ENCODE measurements at regions not wholly inside any gene's neighbourhood (a gene's known extent, or its start where the extent isn't known, plus 50 kb on each side); places are given as distances from the start of the nearest gene placed in this dataset.

DNA sequence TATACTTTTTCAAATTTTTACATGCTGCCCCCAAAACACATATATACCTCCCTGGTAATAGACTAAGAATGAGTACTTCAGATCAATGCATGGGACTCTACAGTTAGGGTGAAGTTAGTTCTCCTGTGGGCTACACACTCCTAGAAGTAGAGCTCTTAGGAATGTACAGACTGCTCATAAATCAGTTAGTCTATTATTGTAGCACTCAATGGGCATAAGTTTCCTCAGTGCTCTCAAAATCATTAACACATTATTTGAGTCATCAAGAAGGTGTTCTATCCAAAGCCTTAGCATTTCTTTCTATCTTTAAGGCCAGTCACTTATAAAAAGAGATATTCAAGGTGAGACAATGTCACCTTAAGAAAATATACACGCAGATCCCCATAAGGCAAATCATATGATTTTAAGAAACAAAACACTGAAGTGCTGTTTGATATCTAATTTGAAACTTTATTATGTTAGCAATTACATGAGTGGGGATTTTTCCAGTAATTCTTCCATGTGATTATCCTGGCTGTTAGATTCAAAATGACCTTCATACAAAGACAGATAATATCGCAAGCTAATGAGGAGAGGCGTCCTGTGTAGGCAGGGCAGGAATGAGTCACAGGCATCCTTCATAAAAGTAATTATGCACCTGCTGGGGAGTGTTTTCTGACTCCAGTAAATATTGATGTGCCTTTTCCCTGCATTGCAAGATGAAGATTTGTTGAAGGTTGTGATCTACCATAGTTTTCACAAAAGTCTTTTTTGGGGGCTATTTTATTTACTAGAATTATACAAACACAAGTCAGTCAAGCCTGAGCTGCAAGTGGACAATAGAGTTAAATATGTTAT, 167.2 kb upstream of the ATP1B1 start:
- no peak overlapping the region for H3K27ac Mint-ChIP-seq (ENCODE audit: unreplicated experiment)
- no peaks in the 10 kb centered on the region for H3K9me3 Mint-ChIP-seq (ENCODE audit: unreplicated experiment)
- H3K4me1 Mint-ChIP-seq (ENCODE audit: unreplicated experiment): no peaks in the 10 kb centered on the region
- no peaks in the 10 kb centered on the region for H3K27me3 Mint-ChIP-seq (ENCODE audit: unreplicated experiment)
- TF ChIP-seq, protein P1, sequence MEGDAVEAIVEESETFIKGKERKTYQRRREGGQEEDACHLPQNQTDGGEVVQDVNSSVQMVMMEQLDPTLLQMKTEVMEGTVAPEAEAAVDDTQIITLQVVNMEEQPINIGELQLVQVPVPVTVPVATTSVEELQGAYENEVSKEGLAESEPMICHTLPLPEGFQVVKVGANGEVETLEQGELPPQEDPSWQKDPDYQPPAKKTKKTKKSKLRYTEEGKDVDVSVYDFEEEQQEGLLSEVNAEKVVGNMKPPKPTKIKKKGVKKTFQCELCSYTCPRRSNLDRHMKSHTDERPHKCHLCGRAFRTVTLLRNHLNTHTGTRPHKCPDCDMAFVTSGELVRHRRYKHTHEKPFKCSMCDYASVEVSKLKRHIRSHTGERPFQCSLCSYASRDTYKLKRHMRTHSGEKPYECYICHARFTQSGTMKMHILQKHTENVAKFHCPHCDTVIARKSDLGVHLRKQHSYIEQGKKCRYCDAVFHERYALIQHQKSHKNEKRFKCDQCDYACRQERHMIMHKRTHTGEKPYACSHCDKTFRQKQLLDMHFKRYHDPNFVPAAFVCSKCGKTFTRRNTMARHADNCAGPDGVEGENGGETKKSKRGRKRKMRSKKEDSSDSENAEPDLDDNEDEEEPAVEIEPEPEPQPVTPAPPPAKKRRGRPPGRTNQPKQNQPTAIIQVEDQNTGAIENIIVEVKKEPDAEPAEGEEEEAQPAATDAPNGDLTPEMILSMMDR (IDR thresholded peaks at IDR 0.05; ENCODE audit: unreplicated experiment): no peak
- no peak overlapping the region for H3K4me3 Mint-ChIP-seq (ENCODE audit: unreplicated experiment)
- H3K36me3 Mint-ChIP-seq (ENCODE audit: low read depth, unreplicated experiment): no peaks in the 10 kb centered on the region
- no peak for DNase-seq (ENCODE audit: low spot score)

DNA sequence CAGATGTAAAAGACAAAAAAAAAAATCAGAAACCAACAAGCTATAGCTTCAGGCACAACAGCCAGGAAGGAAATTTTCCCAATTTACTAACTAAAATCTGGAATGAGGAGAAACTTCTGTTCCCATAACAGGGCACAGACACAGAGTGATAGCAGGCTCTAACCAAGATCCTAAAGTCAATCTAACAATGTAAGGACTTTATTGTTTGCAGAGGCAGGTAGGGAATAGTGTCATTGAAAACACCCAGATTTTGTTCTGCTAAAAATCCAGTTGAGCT, 166.6 kb upstream of the ATP1B1 start:
- H3K4me3 Mint-ChIP-seq (ENCODE audit: unreplicated experiment): no peak overlapping the region
- DNase-seq (ENCODE audit: low spot score): no peak
- H3K9me3 Mint-ChIP-seq (ENCODE audit: unreplicated experiment): no peaks in the 10 kb centered on the region
- H3K36me3 Mint-ChIP-seq (ENCODE audit: low read depth, unreplicated experiment): no peaks in the 10 kb centered on the region
- H3K27ac Mint-ChIP-seq (ENCODE audit: unreplicated experiment): no peak overlapping the region
- no peaks in the 10 kb centered on the region for H3K27me3 Mint-ChIP-seq (ENCODE audit: unreplicated experiment)
- TF ChIP-seq, protein P1 (IDR thresholded peaks at IDR 0.05; ENCODE audit: unreplicated experiment): no peak
- H3K4me1 Mint-ChIP-seq (ENCODE audit: unreplicated experiment): no peaks in the 10 kb centered on the region

DNA sequence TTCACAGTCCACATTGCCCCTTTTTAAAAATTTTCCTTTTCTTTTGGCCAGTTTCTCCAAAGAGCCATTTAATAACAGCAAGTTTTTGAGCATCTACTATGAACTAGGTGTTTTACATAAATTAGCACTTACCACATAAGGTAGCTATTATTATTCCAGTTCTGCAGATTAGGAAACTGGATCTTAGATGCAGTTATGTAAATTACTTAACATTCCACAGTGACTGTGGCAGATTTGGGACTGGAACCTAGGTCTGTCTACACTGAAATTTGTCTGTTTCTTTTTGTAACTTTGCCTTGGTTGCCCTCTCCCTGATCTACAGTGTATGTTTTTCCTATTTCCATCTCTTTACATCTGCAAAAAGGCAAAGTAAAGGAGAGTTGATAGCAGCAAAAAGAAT, 164.8 kb upstream of the ATP1B1 start:
- DNase-seq (ENCODE audit: low spot score): no peak
- no peaks in the 10 kb centered on the region for H3K9me3 Mint-ChIP-seq (ENCODE audit: unreplicated experiment)
- H3K4me3 Mint-ChIP-seq (ENCODE audit: unreplicated experiment): no peak overlapping the region
- no peak overlapping the region for H3K27ac Mint-ChIP-seq (ENCODE audit: unreplicated experiment)
- H3K4me1 Mint-ChIP-seq (ENCODE audit: unreplicated experiment): no peaks in the 10 kb centered on the region
- H3K36me3 Mint-ChIP-seq (ENCODE audit: low read depth, unreplicated experiment): no peaks in the 10 kb centered on the region
- no peaks in the 10 kb centered on the region for H3K27me3 Mint-ChIP-seq (ENCODE audit: unreplicated experiment)
- TF ChIP-seq, protein P1 (IDR thresholded peaks at IDR 0.05; ENCODE audit: unreplicated experiment): no peak

DNA sequence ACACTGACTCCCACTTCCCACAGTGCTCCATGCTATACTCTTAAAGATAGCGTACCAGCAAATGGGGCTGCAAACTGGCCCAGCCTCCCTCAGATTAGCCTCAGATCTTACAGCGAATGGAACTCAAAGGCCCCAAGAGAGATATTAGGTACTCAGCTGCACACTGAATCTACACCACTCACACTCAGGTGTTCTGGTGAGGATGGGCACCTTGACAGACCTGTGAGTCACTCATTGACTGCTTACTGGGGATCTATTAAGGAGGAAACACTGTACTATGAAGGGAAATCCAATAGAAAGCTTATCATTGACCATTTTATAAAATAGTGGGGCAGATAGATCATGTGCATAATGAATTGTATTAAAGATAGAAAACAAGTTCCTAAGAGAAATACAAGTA, 164.3 kb upstream of the ATP1B1 start:
- Mint-ChIP-seq H3K4me1 (ENCODE audit: unreplicated experiment) (no peaks in the 10 kb centered on the region), H3K4me3 (ENCODE audit: unreplicated experiment) (no peak overlapping the region), H3K27me3 (ENCODE audit: unreplicated experiment) (no peaks in the 10 kb centered on the region), H3K27ac (ENCODE audit: unreplicated experiment) (no peak overlapping the region), H3K9me3 (ENCODE audit: unreplicated experiment) (no peaks in the 10 kb centered on the region), H3K36me3 (ENCODE audit: low read depth, unreplicated experiment) (no peaks in the 10 kb centered on the region)
- no peak for DNase-seq (ENCODE audit: low spot score)
- TF ChIP-seq, protein P1 (IDR thresholded peaks at IDR 0.05; ENCODE audit: unreplicated experiment): no peak

DNA sequence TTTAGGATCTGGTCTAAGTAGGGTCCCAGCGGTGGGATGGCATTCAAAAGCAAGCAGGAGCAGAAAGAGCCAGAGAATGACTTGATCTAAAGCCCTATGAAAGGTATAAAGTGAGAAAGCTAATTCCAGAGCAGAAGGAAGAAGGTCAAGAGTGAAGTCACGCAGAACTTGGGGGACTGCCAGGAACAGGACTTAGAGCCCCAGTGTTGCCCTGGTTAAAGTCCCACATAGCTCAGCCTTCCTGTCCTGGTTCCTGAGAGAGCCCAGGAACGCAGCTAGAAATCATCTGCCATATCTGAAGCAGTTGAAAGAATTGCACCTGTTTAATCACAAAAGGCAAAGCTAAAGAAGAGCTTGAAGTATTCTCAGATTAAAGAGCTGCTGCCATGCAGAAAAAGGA, 160.6 kb upstream of the ATP1B1 start:
- no peaks in the 10 kb centered on the region for H3K27me3 Mint-ChIP-seq (ENCODE audit: unreplicated experiment)
- DNase-seq (ENCODE audit: low spot score): no peak
- TF ChIP-seq, protein P1 (IDR thresholded peaks at IDR 0.05; ENCODE audit: unreplicated experiment): no peak
- no peak overlapping the region for H3K27ac Mint-ChIP-seq (ENCODE audit: unreplicated experiment)
- H3K36me3 Mint-ChIP-seq (ENCODE audit: low read depth, unreplicated experiment): no peaks in the 10 kb centered on the region
- H3K4me1 Mint-ChIP-seq (ENCODE audit: unreplicated experiment): no peaks in the 10 kb centered on the region
- no peaks in the 10 kb centered on the region for H3K9me3 Mint-ChIP-seq (ENCODE audit: unreplicated experiment)
- no peak overlapping the region for H3K4me3 Mint-ChIP-seq (ENCODE audit: unreplicated experiment)

Measured in endothelial cell (in vitro differentiated cells).